ENCODE measurements at regions not wholly inside any gene's neighbourhood (a gene's known extent, or its start where the extent isn't known, plus 50 kb on each side); places are given as distances from the start of the nearest gene placed in this dataset.

- no peak overlapping the region for H3K27ac ChIP-seq
- TF ChIP-seq CTCF (conservative IDR thresholded peaks at IDR 0.05): no peak
These were observed 291.2 kb upstream of the RUNX1 start for GRCh38 chr21:35340273-35340672.

- no peak for TF ChIP-seq CTCF (conservative IDR thresholded peaks at IDR 0.05)
- no peak overlapping the region for H3K27ac ChIP-seq
These were observed 290.0 kb upstream of the RUNX1 start for GRCh38 chr21:35338881-35339632.

GRCh38 chr21:35338281-35338680, 289.2 kb upstream of the RUNX1 start:
- H3K27ac ChIP-seq: no peak overlapping the region
- no peak for TF ChIP-seq CTCF (conservative IDR thresholded peaks at IDR 0.05)

GRCh38 chr21:35337573-35337972, 288.5 kb upstream of the RUNX1 start:
- TF ChIP-seq CTCF (conservative IDR thresholded peaks at IDR 0.05): no peak
- no peak overlapping the region for H3K27ac ChIP-seq

- TF ChIP-seq CTCF (conservative IDR thresholded peaks at IDR 0.05): no peak
These were observed 287.4 kb upstream of the RUNX1 start for GRCh38 chr21:35336534-35336933.

GRCh38 chr21:35335951-35336446, 286.9 kb upstream of the RUNX1 start:
- no peak for TF ChIP-seq CTCF (conservative IDR thresholded peaks at IDR 0.05)
- no peak overlapping the region for H3K27ac ChIP-seq

More at GRCh38 chr21:35336534-35336933, 287.4 kb upstream of the RUNX1 start:
- no peak overlapping the region for H3K27ac ChIP-seq

- TF ChIP-seq CTCF (conservative IDR thresholded peaks at IDR 0.05): no peak
- no peak overlapping the region for H3K27ac ChIP-seq
These were observed 284.9 kb upstream of the RUNX1 start for GRCh38 chr21:35333831-35334618.

All from VCaP (cell line).